HG02610 (cell line): ENCODE measurements at regions not wholly inside any gene's neighbourhood (a gene's known extent, or its start where the extent isn't known, plus 50 kb on each side); places are given as distances from the start of the nearest gene placed in this dataset.

ENCODE experiments used
- ATAC-seq: cut with Tn5 transposase; IDR thresholded peaks from one replicate; pipeline ENCODE4 v1.9.1; 2021; ENCODE audit warnings: mild to moderate bottlenecking, moderate library complexity; ENCODE audit not compliant: unreplicated experiment

DNA sequence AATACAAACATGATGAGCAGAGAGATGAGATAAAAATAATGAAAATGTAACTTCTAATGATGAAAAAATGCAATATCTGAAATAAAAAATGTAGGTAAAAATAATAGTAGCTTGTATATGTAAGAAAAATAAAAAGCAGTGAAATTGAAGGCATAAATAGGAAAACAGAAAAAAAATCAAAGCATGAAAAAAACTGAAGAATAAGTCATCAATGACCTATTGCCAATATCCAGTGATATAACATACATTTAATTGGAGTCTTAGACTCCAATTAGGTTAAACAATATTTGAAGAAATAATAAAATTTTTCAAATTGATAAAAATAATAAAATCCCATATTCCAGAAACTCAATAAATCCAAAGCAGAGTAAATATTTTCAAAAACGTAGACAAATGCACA lies 114.0 kb upstream of the HDGFL1 start:
- no peak for ATAC-seq

DNA sequence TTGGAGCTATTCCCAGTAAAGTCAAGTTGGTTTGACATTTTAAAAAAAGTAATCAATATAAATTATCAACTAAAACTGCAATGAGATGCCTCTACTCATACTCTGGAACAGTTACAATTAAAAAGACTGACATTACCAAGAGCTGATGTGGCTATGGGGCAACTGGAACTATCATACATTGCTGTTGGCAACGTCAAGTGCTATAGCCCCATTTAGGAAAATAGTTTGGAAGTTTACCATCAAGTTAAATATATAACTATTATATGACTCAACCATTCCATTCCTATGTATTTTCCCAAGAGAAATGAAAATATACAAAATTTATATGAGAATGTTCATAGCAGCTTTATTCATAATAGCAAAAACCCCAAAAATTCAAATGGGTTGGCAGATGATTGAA lies 111.4 kb upstream of the HDGFL1 start:
- ATAC-seq: no peak

- ATAC-seq: no peak
These were observed 102.6 kb upstream of the HDGFL1 start for GRCh38 chr6:22466665-22467245.

- no peak for ATAC-seq
These were observed 101.7 kb upstream of the HDGFL1 start for GRCh38 chr6:22467645-22468044.

- no peak for ATAC-seq
These were observed 101.0 kb upstream of the HDGFL1 start for GRCh38 chr6:22468256-22468965.

GRCh38 chr6:22470454-22471131 lies 98.8 kb upstream of the HDGFL1 start:
- no peak for ATAC-seq

DNA sequence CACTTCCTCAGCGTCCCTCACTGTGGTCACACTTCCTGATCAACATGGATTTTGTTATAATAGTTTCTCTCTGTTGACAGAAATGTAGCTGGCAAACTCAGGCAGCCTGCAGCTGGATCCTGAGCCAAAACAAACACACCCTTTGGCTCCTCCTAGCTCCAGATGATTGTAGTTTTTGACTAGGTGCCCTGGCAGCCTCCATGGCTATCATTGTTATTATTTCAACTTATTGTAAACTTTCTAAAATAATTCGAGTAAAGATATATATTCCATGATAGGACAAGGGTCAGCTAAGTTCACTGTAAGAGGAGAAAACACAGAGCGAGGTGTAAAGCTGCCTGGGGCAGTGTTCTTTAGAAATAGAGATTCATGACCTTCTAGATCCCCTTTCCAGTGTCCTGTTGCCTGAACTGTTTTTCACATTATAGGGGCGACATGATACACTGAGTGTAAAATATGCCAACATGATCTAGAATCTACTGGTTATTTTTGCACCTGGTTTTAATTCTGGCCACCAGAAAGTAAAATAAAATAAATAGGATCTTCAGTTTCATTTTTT lies 98.2 kb upstream of the HDGFL1 start:
- no peak for ATAC-seq

GRCh38 chr6:22471746-22472145 lies 97.6 kb upstream of the HDGFL1 start:
- ATAC-seq: no peak

GRCh38 chr6:22473991-22474682 lies 95.2 kb upstream of the HDGFL1 start:
- no peak for ATAC-seq

GRCh38 chr6:22476811-22477390 lies 92.5 kb upstream of the HDGFL1 start:
- no peak for ATAC-seq

- ATAC-seq: no peak
These were observed 72.1 kb upstream of the HDGFL1 start for GRCh38 chr6:22497276-22497675.

- ATAC-seq: no peak
These were observed 69.6 kb upstream of the HDGFL1 start for GRCh38 chr6:22499815-22500214.

DNA sequence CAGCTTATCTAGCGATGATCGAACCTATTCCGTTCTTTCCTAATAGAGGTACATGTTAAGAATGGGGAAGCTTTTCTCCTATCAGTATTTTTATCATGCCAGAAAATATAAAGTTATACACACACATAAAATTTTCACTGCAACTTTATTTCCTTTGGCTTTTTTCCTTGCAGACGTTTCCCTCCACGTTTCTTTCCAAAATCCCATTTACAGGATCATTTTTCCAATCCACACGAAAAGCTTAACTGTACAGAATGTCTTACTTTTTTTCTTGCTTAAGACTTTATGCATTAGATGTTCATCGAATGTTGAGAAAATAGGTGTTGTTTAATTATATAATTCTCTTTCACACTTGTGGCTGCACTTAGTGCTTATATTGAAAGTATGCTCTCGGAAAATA lies 62.9 kb upstream of the HDGFL1 start:
- no peak for ATAC-seq

DNA sequence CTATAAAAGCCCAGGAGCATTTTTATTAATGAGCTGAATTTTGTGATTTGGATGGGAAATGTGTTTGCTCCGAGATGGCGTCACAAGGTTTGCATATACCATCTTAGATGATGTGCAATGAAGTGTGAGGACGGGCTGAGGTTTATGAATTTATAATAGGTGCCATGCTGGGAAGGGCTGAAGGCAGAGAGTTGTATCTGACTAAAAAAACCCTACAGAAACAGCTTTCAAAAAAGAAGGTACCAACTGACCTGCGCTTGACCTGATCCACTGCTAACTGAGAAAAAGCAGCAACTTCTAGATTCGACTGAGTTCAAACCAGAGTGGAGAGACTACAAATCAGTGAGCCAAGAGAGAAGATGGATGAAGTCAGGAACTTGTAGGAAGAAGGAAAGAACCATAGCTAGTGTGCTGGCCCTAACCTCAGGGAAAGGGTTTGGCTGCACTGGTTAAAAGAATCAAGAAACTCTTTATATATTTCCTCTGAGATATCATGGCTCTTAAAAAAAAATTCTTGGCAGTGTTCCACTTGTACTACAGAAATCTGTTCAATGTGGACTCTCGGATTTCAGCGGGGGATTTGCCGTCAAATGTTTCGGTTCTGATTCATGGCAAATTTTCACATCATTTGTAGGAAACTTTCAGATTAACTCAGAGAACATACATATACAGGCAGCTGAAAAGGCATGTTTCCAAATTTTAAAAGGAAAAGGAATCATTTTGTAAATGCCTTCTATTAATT lies 56.5 kb upstream of the HDGFL1 start:
- no peak for ATAC-seq

DNA sequence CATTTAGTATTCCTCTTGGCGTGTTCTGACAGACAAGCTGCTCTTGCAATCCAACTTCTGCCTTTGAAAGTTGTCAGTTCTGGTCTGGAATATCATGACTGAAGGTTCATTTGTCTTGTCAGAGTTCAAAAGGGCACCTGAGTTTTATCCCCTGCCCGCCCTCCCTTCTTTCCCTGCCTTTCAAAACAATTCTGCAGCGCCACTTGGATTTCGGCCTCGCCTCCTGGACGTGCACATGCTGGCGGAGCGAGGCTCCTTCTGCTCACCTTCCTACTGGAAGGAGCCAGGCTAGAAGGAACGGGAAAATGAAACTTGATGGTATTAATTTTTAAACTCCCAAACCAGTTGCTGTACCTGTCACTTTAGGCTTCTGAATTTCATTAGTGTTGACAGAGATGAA lies 55.7 kb upstream of the HDGFL1 start:
- no peak for ATAC-seq

- no peak for ATAC-seq
These were observed 50.1 kb upstream of the HDGFL1 start for GRCh38 chr6:22519237-22519636.
